GM19099 (cell line): ENCODE measurements at regions not wholly inside any gene's neighbourhood (a gene's known extent, or its start where the extent isn't known, plus 50 kb on each side); places are given as distances from the start of the nearest gene placed in this dataset.

Source experiments
- POLR2A ChIP-seq: IDR thresholded peaks from 3 replicates; pipeline ENCODE4 v1.6.1; 2011; ENCODE audit warnings: low read depth; ENCODE audit not compliant: insufficient read length; ENCODE audit errors: extremely low read depth

GRCh38 chr9:129416821-129417539 lies 203.9 kb downstream of the C9orf50 start:
- TF ChIP-seq POLR2A, result no peak

GRCh38 chr9:129415942-129416651 lies 204.8 kb downstream of the C9orf50 start:
- TF ChIP-seq POLR2A, result no peak

DNA sequence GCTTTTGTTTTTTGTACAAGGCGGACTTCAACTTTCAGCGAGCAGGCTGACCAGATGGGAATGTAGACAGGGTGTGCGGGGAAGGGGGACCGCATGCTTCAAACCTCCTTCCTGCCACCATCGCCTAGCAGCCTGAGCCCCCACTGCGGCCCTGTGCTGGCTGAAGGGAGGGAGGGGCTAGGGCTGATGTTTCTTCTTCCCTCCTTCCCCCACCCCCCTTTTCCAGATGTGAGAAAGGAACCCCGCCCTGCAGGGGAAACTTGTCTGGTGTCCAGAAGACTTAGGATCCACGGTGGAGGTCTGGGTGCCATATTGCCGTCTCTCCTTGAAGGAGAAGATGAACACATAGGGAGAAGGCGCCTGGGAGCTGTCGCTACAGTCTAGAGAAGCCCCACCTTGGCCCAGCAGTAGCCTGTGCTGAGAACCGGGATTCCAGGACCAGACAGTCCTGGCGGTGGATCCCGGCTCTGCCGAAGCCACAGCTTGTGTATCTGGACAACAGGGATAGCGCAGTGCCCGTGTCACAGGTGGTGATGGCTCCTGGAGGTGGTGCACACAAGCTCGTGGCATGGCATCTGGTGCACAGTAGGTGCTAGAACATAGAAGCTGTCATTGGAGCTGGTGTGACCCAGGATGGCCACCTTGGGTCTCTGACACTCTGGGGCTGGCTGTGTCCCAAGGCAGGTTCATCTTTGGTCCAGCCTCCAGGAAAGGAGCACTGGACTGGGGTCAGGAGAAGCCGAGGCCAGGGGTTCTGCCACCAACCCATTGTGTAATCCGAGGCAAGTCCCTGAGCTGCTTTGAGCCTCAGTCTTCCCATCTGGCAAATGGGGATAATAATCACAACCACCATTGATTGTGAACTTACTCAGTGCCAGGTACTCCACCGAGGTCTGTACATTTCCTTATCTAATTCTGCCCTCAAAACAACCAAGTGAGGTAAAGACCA lies 205.6 kb downstream of the C9orf50 start:
- TF ChIP-seq POLR2A, result no peak

- TF ChIP-seq POLR2A, result no peak
Observed at GRCh38 chr9:129414377-129414992, 206.4 kb downstream of the C9orf50 start.

GRCh38 chr9:129413537-129414376 lies 207.1 kb downstream of the C9orf50 start:
- peak; percentile 78 for TF ChIP-seq POLR2A

DNA sequence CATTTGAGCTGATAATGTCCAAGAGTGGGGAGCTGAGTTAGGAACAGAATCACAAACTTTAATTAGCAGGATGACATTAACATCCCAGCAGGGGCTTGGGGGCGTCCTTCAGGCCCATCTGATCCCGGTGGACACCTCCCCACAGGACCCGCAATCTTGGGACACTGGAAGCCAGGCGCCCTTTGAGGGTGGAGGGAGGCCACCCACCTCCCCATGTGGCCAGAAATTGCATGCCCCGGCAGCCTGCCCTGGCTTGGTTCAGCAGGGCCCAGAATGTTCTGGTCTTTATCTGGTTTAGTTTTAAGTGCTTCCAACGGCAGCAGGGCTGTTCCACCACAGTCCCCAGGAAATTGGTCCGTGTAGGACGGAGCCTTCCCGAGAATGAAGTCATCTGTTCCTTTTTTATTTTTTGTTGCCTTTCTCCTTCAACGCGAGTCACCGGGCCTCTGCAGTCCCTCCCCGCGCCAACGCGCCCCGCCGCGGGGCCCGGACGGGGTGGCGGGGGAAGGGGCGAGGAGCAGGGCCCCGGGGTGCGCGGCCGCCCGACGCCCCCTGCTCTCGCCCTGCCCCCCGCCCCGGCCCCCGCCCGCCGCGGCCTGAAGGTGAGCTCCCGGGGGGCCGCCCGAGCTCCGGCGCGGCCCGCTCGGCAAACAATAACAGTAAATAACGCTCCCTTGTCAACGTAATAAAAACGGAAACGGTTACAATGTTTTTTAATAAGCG lies 207.9 kb downstream of the C9orf50 start:
- no peak for TF ChIP-seq POLR2A

- TF ChIP-seq POLR2A, result no peak
Observed at GRCh38 chr9:129411501-129412175, 209.3 kb downstream of the C9orf50 start.

GRCh38 chr9:129410226-129410625 lies 210.7 kb downstream of the C9orf50 start:
- no peak for TF ChIP-seq POLR2A

DNA sequence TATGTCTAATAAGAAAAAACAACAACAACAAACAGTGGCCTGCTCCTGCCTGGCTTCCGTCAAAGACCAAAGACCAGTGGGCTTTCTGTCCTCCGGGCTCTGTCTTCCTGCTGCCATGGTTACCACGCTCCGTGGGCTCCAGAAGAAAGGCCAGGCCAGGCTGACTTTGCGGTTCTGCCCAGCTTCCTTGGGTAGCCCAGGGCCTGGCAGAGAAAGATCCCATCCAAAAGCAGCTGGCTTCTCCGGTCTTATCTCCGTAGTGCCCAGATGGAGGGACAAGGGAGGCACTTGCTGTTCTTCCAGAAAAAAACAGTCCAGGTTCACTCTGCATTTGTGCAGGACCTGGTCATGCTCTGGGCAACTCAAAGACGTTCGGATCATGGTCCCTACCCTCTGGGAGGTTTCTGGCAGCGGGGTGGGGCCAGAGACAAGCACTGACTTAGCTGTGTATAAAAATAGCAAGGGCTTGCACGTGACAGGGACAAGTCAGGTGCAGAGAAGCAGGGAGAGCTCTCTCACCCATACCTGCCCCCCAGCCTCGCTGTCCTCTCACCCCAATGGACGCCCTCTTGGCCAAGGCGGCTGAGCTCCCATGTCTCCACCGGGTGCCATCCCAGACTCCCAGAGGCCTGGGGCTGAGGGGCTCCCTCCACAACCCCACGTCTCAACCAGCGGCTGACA lies 212.2 kb downstream of the C9orf50 start:
- no peak for TF ChIP-seq POLR2A

DNA sequence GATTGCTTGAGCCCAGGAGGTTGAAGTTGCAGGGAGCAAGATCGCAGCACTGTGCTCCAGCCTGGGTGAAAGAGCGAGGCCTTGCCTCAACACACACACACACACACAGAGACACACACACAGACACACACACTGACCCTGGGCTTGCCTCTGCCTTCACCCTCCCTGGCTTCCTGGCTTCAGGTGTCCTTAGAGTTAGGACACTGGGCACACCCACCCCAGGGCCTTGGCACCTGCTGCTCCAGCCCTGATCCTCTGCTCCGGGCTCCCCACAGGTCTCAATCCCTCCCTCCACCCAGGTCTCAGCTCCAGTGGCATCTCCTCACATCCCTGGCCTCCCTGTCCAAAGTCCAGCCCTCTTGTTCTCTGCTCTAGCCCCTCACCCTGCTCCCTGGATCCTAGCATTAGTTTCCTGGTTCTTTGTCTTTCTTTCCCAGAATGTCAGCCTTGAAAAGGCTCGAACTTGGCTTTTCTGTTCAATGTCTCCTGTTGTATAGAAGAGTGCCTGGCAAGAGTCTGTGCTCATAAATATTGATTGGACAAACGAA lies 212.9 kb downstream of the C9orf50 start:
- no peak for TF ChIP-seq POLR2A

DNA sequence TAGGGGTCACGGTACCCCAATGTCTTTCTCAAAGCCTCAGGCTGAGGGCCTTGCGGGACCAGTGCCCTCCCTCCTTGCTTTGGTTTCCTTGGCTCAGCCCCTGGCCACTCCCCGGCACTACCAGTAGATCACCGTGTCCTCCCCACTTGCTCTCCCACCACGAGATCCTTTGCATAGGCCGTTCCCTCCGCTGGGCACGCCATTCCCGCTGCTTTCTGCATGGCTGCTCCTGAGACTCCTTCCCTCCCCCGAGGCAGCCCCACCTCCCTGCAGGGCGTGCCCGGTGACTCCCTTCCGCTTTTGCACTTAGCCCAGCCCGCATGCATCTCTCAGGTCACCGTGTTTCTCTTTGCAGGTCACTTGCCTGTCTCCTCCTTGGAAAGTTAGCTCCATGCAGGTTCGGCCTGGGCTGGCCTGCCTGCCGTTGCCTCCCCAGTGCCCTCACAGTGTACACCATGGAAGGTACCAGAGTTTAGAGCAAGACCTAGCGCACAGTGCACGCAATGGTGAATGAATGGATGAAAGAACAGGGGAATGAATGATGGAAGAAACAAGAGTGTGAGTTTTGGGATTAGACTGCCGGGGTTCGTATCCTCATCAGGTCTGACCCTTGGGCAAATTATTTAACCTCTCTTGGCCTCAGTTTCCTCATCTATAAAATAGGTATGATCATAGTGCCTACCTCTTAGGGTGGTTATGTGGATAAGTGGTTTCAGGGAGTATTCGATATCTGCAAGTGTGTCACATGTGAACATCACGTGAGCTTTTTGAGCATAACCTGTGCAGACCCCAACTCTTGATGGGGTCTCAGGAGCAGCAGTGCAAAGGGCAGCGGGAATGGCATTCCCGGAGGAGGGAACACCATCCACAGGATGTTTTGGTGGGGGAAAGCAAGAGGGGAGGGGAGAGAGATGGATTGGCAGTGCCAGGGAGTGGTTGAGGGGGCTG lies 214.3 kb downstream of the C9orf50 start:
- TF ChIP-seq POLR2A, result no peak

DNA sequence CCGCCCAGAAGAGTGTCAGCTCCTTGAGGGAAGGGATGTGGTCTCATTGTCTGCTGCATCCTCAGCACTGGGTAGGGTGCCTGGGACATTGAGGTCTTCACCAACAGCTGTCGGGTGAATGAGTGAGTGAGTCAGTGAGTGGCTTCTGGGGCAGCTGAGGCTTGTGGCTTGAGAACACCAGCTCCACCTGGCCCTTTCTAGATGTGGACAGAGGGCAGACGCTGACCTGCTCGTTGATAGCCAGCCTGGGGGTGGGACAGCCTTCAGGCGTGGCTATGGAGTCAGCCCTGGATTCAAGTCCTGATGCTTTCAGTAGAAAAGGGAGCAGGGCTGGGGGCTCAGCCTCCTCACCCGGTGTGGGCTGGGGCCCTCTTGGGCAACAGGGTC lies 215.1 kb downstream of the C9orf50 start:
- no peak for TF ChIP-seq POLR2A
